BE2C (cell line): ENCODE measurements at regions not wholly inside any gene's neighbourhood (a gene's known extent, or its start where the extent isn't known, plus 50 kb on each side); places are given as distances from the start of the nearest gene placed in this dataset.

ENCODE experiments used
- DNase-seq: peaks from one replicate; pipeline ENCODE4 v3.0.0-alpha.2; 2020
- H3K27me3 ChIP-seq: fragments of 250-450 bp; sonication (Bioruptor Pico); 2 replicates; pipeline ENCODE4 v1.5.1; 2020; ENCODE audit warnings: mild to moderate bottlenecking
- H3K36me3 ChIP-seq: fragments of 250-450 bp; sonication (Bioruptor Pico); 2 replicates; pipeline ENCODE4 v1.5.1; 2020; ENCODE audit warnings: mild to moderate bottlenecking
- H3K4me1 ChIP-seq: fragments of 250-450 bp; sonication (Bioruptor Pico); 2 replicates; pipeline ENCODE4 v1.5.1; 2020
- H3K4me3 ChIP-seq: 2 replicates; pipeline ENCODE4 v1.5.1; 2011; ENCODE audit warnings: low read depth, low read length
- H3K9me3 ChIP-seq: fragments of 250-450 bp; sonication (Bioruptor Pico); 2 replicates; pipeline ENCODE4 v1.5.1; 2020
- CTCF ChIP-seq: IDR thresholded peaks from 2 replicates; pipeline ENCODE4 v1.5.1; 2012; ENCODE audit warnings: mild to moderate bottlenecking, low read depth, low read length

GRCh38 chr5:98206566-98206965 lies 566.9 kb upstream of the RGMB start:
- Histone ChIP-seq H3K27me3 (no peaks in the 10 kb centered on the region), H3K4me1 (no peaks in the 10 kb centered on the region), H3K36me3 (no peaks in the 10 kb centered on the region), H3K9me3 (no peaks in the 10 kb centered on the region), H3K4me3 (no peak overlapping the region)
- no peak for TF ChIP-seq CTCF
- no peak for DNase-seq

- TF ChIP-seq CTCF, result no peak
- no peak for DNase-seq
- H3K9me3 ChIP-seq, result no peaks in the 10 kb centered on the region
Measured at GRCh38 chr5:98209418-98209817, 564.0 kb upstream of the RGMB start.

GRCh38 chr5:98214240-98215051 lies 559.0 kb upstream of the RGMB start:
- no peak for DNase-seq
- H3K27me3 ChIP-seq, result no peaks in the 10 kb centered on the region
- TF ChIP-seq CTCF, result no peak
- no peaks in the 10 kb centered on the region for H3K9me3 ChIP-seq
- H3K4me1 ChIP-seq, result no peaks in the 10 kb centered on the region
- no peaks in the 10 kb centered on the region for H3K36me3 ChIP-seq
- no peak overlapping the region for H3K4me3 ChIP-seq

More at GRCh38 chr5:98209418-98209817, 564.0 kb upstream of the RGMB start:
- H3K4me1 ChIP-seq, result no peaks in the 10 kb centered on the region
- H3K27me3 ChIP-seq, result no peaks in the 10 kb centered on the region
- no peaks in the 10 kb centered on the region for H3K36me3 ChIP-seq
- no peak overlapping the region for H3K4me3 ChIP-seq

- Histone ChIP-seq H3K4me1 (no peaks in the 10 kb centered on the region), H3K27me3 (no peaks in the 10 kb centered on the region), H3K4me3 (no peak overlapping the region), H3K9me3 (no peaks in the 10 kb centered on the region), H3K36me3 (no peaks in the 10 kb centered on the region)
- no peak for DNase-seq
- no peak for TF ChIP-seq CTCF
Measured at GRCh38 chr5:98217138-98217537, 556.3 kb upstream of the RGMB start.

- Histone ChIP-seq H3K36me3 (no peaks in the 10 kb centered on the region), H3K4me3 (no peak overlapping the region), H3K4me1 (no peaks in the 10 kb centered on the region), H3K27me3 (no peaks in the 10 kb centered on the region), H3K9me3 (no peaks in the 10 kb centered on the region)
- no peak for DNase-seq
- no peak for TF ChIP-seq CTCF
Measured at GRCh38 chr5:98218838-98219237, 554.6 kb upstream of the RGMB start.

GRCh38 chr5:98227489-98227888 lies 546.0 kb upstream of the RGMB start:
- H3K36me3 ChIP-seq, result no peaks in the 10 kb centered on the region; the same call in 1 of the 2 replicates
- no peak for DNase-seq
- no peaks in the 10 kb centered on the region; the same call in 1 of the 2 replicates for H3K4me1 ChIP-seq
- TF ChIP-seq CTCF, result no peak
- H3K4me3 ChIP-seq, result no peak overlapping the region
- no peaks in the 10 kb centered on the region; the same call in 1 of the 2 replicates for H3K9me3 ChIP-seq
- H3K27me3 ChIP-seq, result no peaks in the 10 kb centered on the region
